Transverse colon (tissue), 4 donors: ENCODE measurements at regions not wholly inside any gene's neighbourhood (a gene's known extent, or its start where the extent isn't known, plus 50 kb on each side); places are given as distances from the start of the nearest gene placed in this dataset.

Experiments used
- POLR2AphosphoS5 ChIP-seq, 3 donors: sonication (generic); formaldehyde crosslinking; IDR thresholded peaks; one replicate each; pipeline ENCODE4 v1.6.1; 2016; ENCODE audit warnings: antibody characterized with exemption in 3 of 3
- TF ChIP-seq, protein P1 (sequence below), 5 experiments: fragments of 200-600 bp in 3 of 5; fragments of 450-650 bp in 2 of 5; sonication (generic) in 3 of 5; IDR thresholded peaks; 1 replicate in 2 of 5; 2 replicates in 3 of 5; pipeline ENCODE4 v1.5.1; 2016 to 2017; ENCODE audit warnings: antibody characterized with exemption in 5 of 5, inconsistent platforms in 3 of 5, mild to moderate bottlenecking in 2 of 5, moderate library complexity in 1 of 5

DNA sequence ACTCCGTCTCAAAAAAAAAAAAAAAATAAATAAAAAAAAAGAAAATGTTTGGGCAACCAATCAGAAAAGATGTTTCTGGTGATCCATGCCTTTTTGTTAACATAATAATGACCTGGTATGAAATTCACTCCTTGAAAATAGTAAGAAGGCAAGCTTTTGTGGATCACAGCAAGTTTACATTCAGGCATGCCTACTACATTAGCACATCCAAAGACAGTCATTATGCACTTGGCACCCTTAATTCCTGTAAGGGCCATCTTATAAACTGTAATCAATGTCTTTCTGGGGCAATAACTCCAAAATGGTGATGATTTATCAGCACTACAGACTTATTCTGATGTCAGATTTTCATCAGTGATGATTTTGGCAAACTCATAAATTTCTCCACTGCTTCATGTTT lies 1871.6 kb upstream of the AGA start:
- TF ChIP-seq, protein P1, sequence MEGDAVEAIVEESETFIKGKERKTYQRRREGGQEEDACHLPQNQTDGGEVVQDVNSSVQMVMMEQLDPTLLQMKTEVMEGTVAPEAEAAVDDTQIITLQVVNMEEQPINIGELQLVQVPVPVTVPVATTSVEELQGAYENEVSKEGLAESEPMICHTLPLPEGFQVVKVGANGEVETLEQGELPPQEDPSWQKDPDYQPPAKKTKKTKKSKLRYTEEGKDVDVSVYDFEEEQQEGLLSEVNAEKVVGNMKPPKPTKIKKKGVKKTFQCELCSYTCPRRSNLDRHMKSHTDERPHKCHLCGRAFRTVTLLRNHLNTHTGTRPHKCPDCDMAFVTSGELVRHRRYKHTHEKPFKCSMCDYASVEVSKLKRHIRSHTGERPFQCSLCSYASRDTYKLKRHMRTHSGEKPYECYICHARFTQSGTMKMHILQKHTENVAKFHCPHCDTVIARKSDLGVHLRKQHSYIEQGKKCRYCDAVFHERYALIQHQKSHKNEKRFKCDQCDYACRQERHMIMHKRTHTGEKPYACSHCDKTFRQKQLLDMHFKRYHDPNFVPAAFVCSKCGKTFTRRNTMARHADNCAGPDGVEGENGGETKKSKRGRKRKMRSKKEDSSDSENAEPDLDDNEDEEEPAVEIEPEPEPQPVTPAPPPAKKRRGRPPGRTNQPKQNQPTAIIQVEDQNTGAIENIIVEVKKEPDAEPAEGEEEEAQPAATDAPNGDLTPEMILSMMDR (IDR thresholded peaks at IDR 0.05): no peak
- no peak for TF ChIP-seq POLR2AphosphoS5 (IDR thresholded peaks at IDR 0.05)
